Astrocyte of the spinal cord (primary cell): ENCODE measurements at regions not wholly inside any gene's neighbourhood (a gene's known extent, or its start where the extent isn't known, plus 50 kb on each side); places are given as distances from the start of the nearest gene placed in this dataset.

Experiments used
- DNase-seq: peaks from one replicate; pipeline ENCODE4 v3.0.0; 2011; ENCODE audit warnings: low read depth, low spot score
- H3K4me3 ChIP-seq: 2 replicates; pipeline ENCODE4 v1.5.1; 2011; ENCODE audit warnings: low read depth, mild to moderate bottlenecking, low read length, moderate library complexity
- in situ Hi-C: cut with HindIII; loops from 2 replicates; pipeline ENCODE4 v1.10.0; 2017; ENCODE audit warnings: low sequenced_read_pairs
- TF ChIP-seq, protein P1 (sequence below): IDR thresholded peaks from 2 replicates; pipeline ENCODE4 v1.5.1; 2012; ENCODE audit warnings: low read depth, mild to moderate bottlenecking, low read length, inconsistent platforms

DNA sequence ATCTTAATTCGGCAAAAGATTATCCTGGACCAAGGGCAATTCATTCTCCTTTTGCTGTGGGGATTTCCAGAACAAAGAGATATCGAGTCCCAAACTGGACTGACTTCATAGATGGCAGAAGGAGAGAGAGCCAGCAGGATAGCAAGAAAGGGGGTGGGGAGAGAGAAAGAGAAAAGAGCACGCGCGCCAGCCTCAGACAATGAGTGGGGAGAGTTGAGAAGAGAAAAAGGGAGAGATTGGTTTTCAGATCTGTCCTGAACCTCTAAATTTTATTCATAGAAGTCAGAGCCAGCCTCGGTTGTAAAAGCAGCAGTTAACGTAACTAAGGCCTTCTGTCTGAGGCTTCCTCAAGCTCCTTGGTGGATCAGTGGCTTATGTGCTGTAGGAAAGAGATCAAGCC is 55.3 kb upstream of the ALDH1B1 start:
- in situ Hi-C loops: no loop called here
- TF ChIP-seq, protein P1, sequence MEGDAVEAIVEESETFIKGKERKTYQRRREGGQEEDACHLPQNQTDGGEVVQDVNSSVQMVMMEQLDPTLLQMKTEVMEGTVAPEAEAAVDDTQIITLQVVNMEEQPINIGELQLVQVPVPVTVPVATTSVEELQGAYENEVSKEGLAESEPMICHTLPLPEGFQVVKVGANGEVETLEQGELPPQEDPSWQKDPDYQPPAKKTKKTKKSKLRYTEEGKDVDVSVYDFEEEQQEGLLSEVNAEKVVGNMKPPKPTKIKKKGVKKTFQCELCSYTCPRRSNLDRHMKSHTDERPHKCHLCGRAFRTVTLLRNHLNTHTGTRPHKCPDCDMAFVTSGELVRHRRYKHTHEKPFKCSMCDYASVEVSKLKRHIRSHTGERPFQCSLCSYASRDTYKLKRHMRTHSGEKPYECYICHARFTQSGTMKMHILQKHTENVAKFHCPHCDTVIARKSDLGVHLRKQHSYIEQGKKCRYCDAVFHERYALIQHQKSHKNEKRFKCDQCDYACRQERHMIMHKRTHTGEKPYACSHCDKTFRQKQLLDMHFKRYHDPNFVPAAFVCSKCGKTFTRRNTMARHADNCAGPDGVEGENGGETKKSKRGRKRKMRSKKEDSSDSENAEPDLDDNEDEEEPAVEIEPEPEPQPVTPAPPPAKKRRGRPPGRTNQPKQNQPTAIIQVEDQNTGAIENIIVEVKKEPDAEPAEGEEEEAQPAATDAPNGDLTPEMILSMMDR: no peak
- no peak overlapping the region for H3K4me3 ChIP-seq
- no peak for DNase-seq

DNA sequence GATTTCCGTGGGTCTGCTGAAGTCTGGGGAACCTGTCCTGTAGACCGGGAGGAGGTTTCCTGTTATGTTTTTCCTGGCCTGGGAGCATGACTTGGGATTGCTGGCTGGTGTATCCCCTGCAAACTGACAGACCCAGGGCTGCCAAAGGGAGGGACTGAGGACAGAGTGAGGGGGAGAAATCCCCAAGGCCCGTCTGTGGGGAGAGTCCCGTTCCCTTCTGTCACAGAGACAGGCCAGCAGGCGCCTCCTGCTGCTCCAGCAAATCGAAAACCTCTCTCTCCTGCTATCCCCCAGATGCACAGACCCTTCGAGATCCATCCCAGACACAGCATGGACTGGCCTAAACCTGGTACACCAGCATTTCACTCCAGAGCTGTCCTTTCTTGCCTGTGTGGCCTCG is 56.2 kb upstream of the ALDH1B1 start:
- DNase-seq: no peak
- H3K4me3 ChIP-seq: no peak overlapping the region
- TF ChIP-seq, protein P1: no peak
- in situ Hi-C loops: no loop called here

DNA sequence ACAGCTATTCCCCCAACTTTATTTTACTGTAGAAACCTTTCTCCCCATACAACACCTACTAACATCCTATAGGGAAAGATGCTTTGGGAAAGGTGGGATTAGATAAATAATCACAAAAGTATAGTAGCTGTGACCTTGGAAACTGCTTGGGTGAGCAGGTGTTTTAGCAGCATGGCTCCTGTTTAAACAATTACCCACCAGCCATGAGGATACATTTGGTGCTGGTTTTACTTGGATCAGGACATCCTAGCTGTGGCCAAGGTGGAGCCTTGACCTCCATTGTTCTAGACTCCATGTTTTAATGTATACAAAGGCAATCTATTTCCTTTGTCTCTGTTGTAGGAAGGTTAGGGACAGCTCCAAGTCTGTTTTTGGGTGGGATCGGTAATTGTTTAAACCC is 56.8 kb upstream of the ALDH1B1 start:
- TF ChIP-seq, protein P1: no peak
- in situ Hi-C loops: no loop called here
- no peak overlapping the region for H3K4me3 ChIP-seq
- no peak for DNase-seq

DNA sequence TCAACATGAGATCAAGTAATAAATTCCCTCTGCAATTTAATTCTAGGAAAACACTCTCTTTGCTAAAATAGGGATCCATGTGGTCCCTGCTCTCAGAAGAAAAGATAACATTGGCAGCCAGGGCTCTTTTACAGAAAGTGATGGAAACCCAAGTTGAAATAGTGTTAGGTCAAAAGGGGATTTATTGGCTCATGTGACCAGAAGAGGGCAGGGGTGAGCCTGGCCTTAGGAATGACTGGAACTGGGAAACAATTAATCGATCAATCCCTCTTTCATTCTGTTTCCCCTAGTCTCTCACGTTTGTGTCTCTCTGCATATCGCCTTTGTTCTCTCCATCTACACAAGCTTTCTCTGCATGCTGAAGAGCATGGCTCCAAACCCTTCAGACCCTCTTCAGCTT is 58.3 kb upstream of the ALDH1B1 start:
- no peak overlapping the region for H3K4me3 ChIP-seq
- DNase-seq: no peak
- TF ChIP-seq, protein P1: peak; percentile 18
- in situ Hi-C loops: no loop called here

DNA sequence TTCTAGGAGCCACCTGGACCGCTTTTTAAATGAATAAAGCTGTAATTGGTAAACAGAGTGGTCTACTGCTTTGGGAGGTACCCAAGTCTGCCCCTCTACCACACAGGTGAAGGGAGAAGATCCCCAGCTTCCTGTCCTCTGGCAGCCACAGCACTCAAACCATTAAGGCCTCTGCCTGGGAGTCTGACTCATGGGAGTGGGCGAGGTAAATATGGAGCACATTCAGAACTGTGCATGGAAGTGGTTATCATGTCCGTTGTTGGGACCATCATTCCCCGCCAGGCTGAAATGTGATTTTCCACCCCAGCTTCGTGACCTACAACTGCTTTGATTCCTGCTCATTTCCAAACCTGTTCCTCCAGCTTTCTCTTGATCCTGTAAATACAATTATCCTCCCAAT is 59.5 kb upstream of the ALDH1B1 start:
- DNase-seq: no peak
- TF ChIP-seq, protein P1: no peak
- in situ Hi-C loops: no loop called here
- no peak overlapping the region for H3K4me3 ChIP-seq

DNA sequence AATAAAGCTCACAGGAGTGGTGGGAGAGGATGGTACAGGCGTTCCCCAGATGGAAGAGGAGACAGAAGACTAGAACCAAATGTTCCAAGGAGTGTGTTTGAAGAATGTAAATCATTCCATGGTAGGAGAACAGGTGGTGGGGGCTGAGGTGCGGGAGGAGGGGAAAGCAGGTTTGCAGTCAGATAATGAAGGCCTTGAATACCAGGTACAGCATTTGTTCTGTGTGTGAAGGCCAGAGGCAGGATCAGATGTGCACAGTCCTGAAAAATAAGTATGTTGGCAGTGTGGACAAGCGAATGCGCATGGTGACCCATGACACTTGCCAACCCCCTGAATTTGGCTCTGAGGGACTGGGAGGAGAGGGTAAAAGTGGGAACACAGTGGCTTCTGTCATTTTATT is 59.9 kb upstream of the ALDH1B1 start:
- no peak for DNase-seq
- TF ChIP-seq, protein P1: no peak
- in situ Hi-C loops: no loop called here

DNA sequence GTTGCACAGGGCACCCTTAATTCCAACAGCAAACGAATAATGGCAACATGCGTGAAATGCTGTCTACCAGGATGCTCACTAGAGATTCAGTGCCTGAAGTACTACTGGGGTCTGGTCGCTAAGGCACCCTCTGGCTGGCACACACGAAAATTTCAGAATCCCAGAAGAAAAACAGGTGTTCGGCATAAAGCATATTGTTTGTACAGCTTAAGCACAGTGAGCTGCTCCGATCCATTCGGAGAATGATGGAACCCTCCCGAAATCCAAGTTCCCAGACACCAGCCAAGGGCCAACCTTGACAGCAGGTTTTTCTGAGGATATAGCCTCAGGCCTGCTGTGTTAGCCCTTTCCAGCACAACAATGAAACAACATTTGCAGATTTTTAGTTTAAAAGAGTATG is 61.4 kb upstream of the ALDH1B1 start:
- no peak overlapping the region for H3K4me3 ChIP-seq
- TF ChIP-seq, protein P1: no peak
- in situ Hi-C loops: no loop called here
- DNase-seq: no peak

More for the DNA sequence above, 59.9 kb upstream of the ALDH1B1 start:
- H3K4me3 ChIP-seq: no peak overlapping the region
